ENCODE measurements at regions not wholly inside any gene's neighbourhood (a gene's known extent, or its start where the extent isn't known, plus 50 kb on each side); places are given as distances from the start of the nearest gene placed in this dataset.
"Not testable (repeated sequence)": the region's sequence is repeated elsewhere in the genome, so short reads cannot be mapped to it uniquely, and the experiment has no call there.

GRCh38 chr9:85208666-85209065 lies 533.1 kb downstream of the AGTPBP1 start:
- no peak for DNase-seq (ENCODE audit: low read depth)

- DNase-seq (ENCODE audit: low read depth) = no peak
Observed at GRCh38 chr9:85204176-85204575, 534.6 kb downstream of the NTRK2 start.

- no peak for DNase-seq (ENCODE audit: low read depth)
Observed at GRCh38 chr9:85202596-85202995, 533.1 kb downstream of the NTRK2 start.

GRCh38 chr9:85200726-85201404 lies 531.3 kb downstream of the NTRK2 start:
- no peak for DNase-seq (ENCODE audit: low read depth)

- DNase-seq (ENCODE audit: low read depth) = no peak
Observed at GRCh38 chr9:85199866-85200495, 530.5 kb downstream of the NTRK2 start.

GRCh38 chr9:85192750-85193149 lies 523.2 kb downstream of the NTRK2 start:
- no peak for DNase-seq (ENCODE audit: low read depth)

- DNase-seq (ENCODE audit: low read depth) = no peak
Observed at GRCh38 chr9:85186218-85186585, 516.7 kb downstream of the NTRK2 start.

GRCh38 chr9:85185486-85186217 lies 516.1 kb downstream of the NTRK2 start:
- no peak for DNase-seq (ENCODE audit: low read depth)

- no peak for DNase-seq (ENCODE audit: low read depth)
Observed at GRCh38 chr9:85182383-85182782, 512.9 kb downstream of the NTRK2 start.

GRCh38 chr9:85178474-85178873 lies 508.9 kb downstream of the NTRK2 start:
- DNase-seq (ENCODE audit: low read depth) = no peak

- DNase-seq (ENCODE audit: low read depth) = no peak
Observed at GRCh38 chr9:85173967-85174366, 504.4 kb downstream of the NTRK2 start.

GRCh38 chr9:85172001-85172978 lies 502.8 kb downstream of the NTRK2 start:
- DNase-seq (ENCODE audit: low read depth) = no peak

- no peak for DNase-seq (ENCODE audit: low read depth)
Observed at GRCh38 chr9:85171163-85171562, 501.6 kb downstream of the NTRK2 start.

- DNase-seq (ENCODE audit: low read depth) = no peak
Observed at GRCh38 chr9:85168412-85168811, 498.9 kb downstream of the NTRK2 start.

- no peak for DNase-seq (ENCODE audit: low read depth)
Observed at GRCh38 chr9:85167146-85167545, 497.6 kb downstream of the NTRK2 start.

GRCh38 chr9:85163825-85164224 lies 494.3 kb downstream of the NTRK2 start:
- no peak for DNase-seq (ENCODE audit: low read depth)

- no peak for DNase-seq (ENCODE audit: low read depth)
Observed at GRCh38 chr9:85163415-85163814, 493.9 kb downstream of the NTRK2 start.

GRCh38 chr9:85162822-85163221 lies 493.3 kb downstream of the NTRK2 start:
- no peak for DNase-seq (ENCODE audit: low read depth)

GRCh38 chr9:85160944-85161343 lies 491.4 kb downstream of the NTRK2 start:
- not testable (repeated sequence) for DNase-seq (ENCODE audit: low read depth)

- DNase-seq (ENCODE audit: low read depth) = no peak
Observed at GRCh38 chr9:85158512-85158911, 489.0 kb downstream of the NTRK2 start.

- DNase-seq (ENCODE audit: low read depth) = no peak
Observed at GRCh38 chr9:85157772-85158171, 488.2 kb downstream of the NTRK2 start.

GRCh38 chr9:85156652-85157051 lies 487.1 kb downstream of the NTRK2 start:
- DNase-seq (ENCODE audit: low read depth) = no peak

Measured in activated gamma-delta T cell treated with anti-CD3 and anti-CD28 coated beads, Interleukin-2, amount 50 U/mL, for 16 hours (primary cell).